ENCODE measurements at regions not wholly inside any gene's neighbourhood (a gene's known extent, or its start where the extent isn't known, plus 50 kb on each side); places are given as distances from the start of the nearest gene placed in this dataset.

DNA sequence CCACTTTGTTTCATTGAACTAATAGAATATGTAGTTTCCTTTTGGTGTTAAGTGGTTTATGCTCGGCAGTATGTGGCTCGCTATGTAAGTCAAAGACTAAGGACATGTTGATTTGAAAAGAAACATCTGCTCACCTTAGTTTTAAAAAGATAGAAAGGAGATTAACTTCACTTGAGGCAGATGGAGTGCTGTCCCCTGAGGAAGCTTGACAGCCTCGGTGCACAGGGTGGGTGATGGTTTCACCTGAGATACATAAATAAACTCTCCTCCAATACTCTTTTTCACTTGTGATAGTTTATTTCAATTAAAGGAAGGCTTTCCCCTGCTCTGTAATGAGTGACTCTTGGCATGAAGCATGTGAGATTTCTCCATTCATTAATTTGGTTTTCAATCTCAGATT lies 70.8 kb upstream of the FMN2 start:
- Histone ChIP-seq H3K27me3 (ENCODE audit: low read depth, low read length) (no peaks in the 10 kb centered on the region), H3K9me3 (ENCODE audit: control insufficient read depth in 1 of 2, low read length in 2 of 2) (peaks cover 5 to 8% of the 10 kb centered on the region in 2 donors), H3K4me3 (ENCODE audit: low read depth in 1 of 2, low read length in 2 of 2) (no peak overlapping the region), H3K27ac (ENCODE audit: low read length) (no peak overlapping the region), H3K4me1 (ENCODE audit: control insufficient read depth in 1 of 2, insufficient read depth in 2 of 2, low read length in 2 of 2) (no peaks in the 10 kb centered on the region), H3K36me3 (ENCODE audit: control insufficient read depth in 1 of 2, insufficient read depth in 2 of 2, low read length in 2 of 2) (no peaks in the 10 kb centered on the region)

DNA sequence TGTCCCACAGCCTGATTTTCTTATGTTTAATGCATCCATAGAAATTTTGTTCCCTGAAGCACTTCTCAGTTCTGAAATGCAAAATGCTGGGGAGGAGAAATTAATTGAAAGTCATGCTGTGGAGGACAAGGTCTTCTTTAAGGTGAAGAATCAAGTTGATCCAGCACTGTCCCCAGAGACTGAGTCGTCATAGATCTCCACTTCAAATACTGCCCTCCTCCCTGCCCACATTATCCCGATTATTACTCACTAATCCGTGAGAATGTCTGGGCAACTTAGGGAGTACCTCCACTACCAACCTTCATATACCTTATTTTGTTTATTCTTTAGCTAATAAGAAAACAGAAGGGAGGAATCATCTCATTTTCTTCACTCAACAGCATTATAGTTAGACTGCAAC lies 70.0 kb upstream of the FMN2 start:
- Histone ChIP-seq H3K9me3 (ENCODE audit: control insufficient read depth in 1 of 2, low read length in 2 of 2) (peaks cover 5 to 8% of the 10 kb centered on the region in 2 donors), H3K27me3 (ENCODE audit: low read depth, low read length) (no peaks in the 10 kb centered on the region), H3K36me3 (ENCODE audit: control insufficient read depth in 1 of 2, insufficient read depth in 2 of 2, low read length in 2 of 2) (no peaks in the 10 kb centered on the region)

DNA sequence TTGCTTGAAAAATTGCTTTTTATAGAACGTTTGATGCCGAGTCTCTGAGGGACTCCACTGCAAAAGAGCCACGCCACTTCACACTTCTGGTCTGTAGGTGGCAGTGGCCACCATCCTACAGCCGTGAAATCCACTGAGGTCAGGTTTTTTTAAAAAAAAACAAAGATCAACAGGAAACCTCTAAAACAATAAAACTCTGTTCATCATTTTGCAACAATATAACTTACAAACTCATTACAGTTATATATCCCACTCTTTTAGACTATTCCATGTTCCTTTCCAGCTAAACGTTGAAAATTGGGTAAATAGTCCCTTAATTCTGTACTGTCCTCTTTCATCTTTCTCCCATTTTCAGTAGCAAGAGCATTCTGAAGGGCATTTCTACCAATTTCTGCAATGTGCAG lies 64.6 kb upstream of the FMN2 start:
- no peaks in the 10 kb centered on the region for H3K36me3 ChIP-seq (ENCODE audit: control insufficient read depth in 1 of 2, insufficient read depth in 2 of 2, low read length in 2 of 2)
- H3K27me3 ChIP-seq (ENCODE audit: low read depth, low read length) = no peaks in the 10 kb centered on the region
- H3K27ac ChIP-seq (ENCODE audit: low read length) = no peak overlapping the region
- H3K4me1 ChIP-seq (ENCODE audit: control insufficient read depth in 1 of 2, insufficient read depth in 2 of 2, low read length in 2 of 2) = no peaks in the 10 kb centered on the region
- H3K9me3 ChIP-seq (ENCODE audit: control insufficient read depth in 1 of 2, low read length in 2 of 2) = no peaks in the 10 kb centered on the region
- no peak overlapping the region for H3K4me3 ChIP-seq (ENCODE audit: low read depth in 1 of 2, low read length in 2 of 2)

More for the DNA sequence above, 70.0 kb upstream of the FMN2 start:
- Histone ChIP-seq H3K27ac (ENCODE audit: low read length) (no peak overlapping the region), H3K4me1 (ENCODE audit: control insufficient read depth in 1 of 2, insufficient read depth in 2 of 2, low read length in 2 of 2) (no peaks in the 10 kb centered on the region), H3K4me3 (ENCODE audit: low read depth in 1 of 2, low read length in 2 of 2) (no peak overlapping the region)

DNA sequence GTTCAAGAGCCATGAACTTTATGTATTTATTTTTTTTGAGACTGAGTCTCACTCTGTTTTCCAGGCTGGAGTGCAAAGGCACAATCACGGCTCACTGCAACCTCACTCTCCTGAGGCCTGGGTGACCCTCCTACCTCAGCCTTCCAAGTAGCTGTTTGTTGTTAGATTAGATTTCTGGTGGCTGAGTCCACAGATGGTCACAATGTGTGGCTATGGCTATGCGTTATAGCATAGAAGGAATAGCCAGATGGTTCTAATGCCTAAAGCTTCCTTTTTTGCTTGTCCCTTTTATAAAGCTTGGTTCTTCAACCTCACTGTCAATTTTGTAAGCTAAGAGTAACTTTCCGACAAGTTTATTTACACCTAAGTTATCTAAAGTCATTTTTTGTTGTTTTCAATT lies 62.3 kb upstream of the FMN2 start:
- Histone ChIP-seq H3K4me1 (ENCODE audit: control insufficient read depth in 1 of 2, insufficient read depth in 2 of 2, low read length in 2 of 2) (no peaks in the 10 kb centered on the region), H3K27ac (ENCODE audit: low read length) (no peak overlapping the region), H3K36me3 (ENCODE audit: control insufficient read depth in 1 of 2, insufficient read depth in 2 of 2, low read length in 2 of 2) (no peaks in the 10 kb centered on the region), H3K27me3 (ENCODE audit: low read depth, low read length) (no peaks in the 10 kb centered on the region), H3K4me3 (ENCODE audit: low read depth in 1 of 2, low read length in 2 of 2) (no peak overlapping the region), H3K9me3 (ENCODE audit: control insufficient read depth in 1 of 2, low read length in 2 of 2) (no peaks in the 10 kb centered on the region)

DNA sequence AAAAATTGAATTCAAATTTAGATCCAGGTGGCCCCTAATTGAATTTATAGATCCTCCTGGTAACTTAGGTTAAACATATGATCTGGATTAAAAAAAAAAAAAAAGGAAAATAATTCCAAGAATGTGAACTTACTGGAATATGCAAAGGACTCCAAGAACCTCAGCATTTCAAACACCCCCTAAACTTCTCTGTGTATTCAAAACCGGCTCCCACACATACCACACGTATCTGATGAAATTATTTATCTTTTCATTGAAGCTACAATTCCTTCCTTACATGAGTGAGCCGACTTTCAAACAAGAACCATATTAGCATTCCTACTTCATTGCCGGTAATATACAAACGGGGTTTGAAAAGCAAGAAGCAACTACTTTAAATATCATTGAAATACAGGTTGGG lies 61.4 kb upstream of the FMN2 start:
- H3K4me3 ChIP-seq (ENCODE audit: low read depth in 1 of 2, low read length in 2 of 2) = no peak overlapping the region
- H3K4me1 ChIP-seq (ENCODE audit: control insufficient read depth in 1 of 2, insufficient read depth in 2 of 2, low read length in 2 of 2) = no peaks in the 10 kb centered on the region
- no peaks in the 10 kb centered on the region for H3K36me3 ChIP-seq (ENCODE audit: control insufficient read depth in 1 of 2, insufficient read depth in 2 of 2, low read length in 2 of 2)

DNA sequence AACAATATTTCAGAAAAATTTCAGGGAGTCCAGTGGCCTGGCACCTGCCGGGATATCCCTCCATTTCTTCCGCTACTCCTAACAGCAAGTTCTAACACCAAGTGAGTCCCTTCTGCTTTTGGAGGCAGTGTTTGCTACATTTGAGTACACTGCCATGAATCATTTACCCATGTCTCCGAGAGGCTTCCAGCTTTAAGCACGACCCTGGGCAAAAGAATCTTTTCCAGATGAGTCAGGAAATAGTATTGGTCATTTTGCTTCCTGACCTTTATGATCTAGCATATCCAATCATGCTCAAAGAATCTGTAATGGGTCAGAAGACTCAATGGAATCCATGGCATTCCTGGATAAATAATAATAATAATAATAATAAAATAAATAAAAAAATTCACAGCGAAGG lies 60.7 kb upstream of the FMN2 start:
- Histone ChIP-seq H3K9me3 (ENCODE audit: control insufficient read depth in 1 of 2, low read length in 2 of 2) (no peaks in the 10 kb centered on the region), H3K36me3 (ENCODE audit: control insufficient read depth in 1 of 2, insufficient read depth in 2 of 2, low read length in 2 of 2) (no peaks in the 10 kb centered on the region), H3K4me1 (ENCODE audit: control insufficient read depth in 1 of 2, insufficient read depth in 2 of 2, low read length in 2 of 2) (no peaks in the 10 kb centered on the region), H3K4me3 (ENCODE audit: low read depth in 1 of 2, low read length in 2 of 2) (no peak overlapping the region), H3K27ac (ENCODE audit: low read length) (no peak overlapping the region), H3K27me3 (ENCODE audit: low read depth, low read length) (no peaks in the 10 kb centered on the region)

More for the DNA sequence above, 61.4 kb upstream of the FMN2 start:
- H3K27me3 ChIP-seq (ENCODE audit: low read depth, low read length) = no peaks in the 10 kb centered on the region
- no peaks in the 10 kb centered on the region for H3K9me3 ChIP-seq (ENCODE audit: control insufficient read depth in 1 of 2, low read length in 2 of 2)
- H3K27ac ChIP-seq (ENCODE audit: low read length) = no peak overlapping the region

DNA sequence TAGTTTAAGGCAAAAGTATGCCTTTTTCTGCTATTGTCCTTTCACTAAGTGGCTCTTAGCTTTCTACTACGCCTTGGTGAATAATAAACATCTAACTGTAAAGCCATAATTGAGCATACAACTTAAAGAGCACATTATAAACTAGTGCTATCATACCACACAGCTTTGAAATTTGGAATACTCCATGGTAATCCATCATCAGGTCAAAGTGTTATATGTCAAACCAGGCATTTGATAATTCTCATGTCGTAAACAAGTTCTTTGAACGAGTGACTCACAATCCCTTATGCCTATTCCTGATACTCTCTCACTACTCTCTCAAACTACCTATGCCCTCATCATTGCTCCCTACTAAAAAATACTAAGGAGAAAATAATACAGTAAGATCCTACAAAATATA lies 60.3 kb upstream of the FMN2 start:
- Histone ChIP-seq H3K4me1 (ENCODE audit: control insufficient read depth in 1 of 2, insufficient read depth in 2 of 2, low read length in 2 of 2) (no peaks in the 10 kb centered on the region), H3K9me3 (ENCODE audit: control insufficient read depth in 1 of 2, low read length in 2 of 2) (no peaks in the 10 kb centered on the region), H3K36me3 (ENCODE audit: control insufficient read depth in 1 of 2, insufficient read depth in 2 of 2, low read length in 2 of 2) (no peaks in the 10 kb centered on the region), H3K27me3 (ENCODE audit: low read depth, low read length) (no peaks in the 10 kb centered on the region), H3K4me3 (ENCODE audit: low read depth in 1 of 2, low read length in 2 of 2) (no peak overlapping the region), H3K27ac (ENCODE audit: low read length) (no peak overlapping the region)

DNA sequence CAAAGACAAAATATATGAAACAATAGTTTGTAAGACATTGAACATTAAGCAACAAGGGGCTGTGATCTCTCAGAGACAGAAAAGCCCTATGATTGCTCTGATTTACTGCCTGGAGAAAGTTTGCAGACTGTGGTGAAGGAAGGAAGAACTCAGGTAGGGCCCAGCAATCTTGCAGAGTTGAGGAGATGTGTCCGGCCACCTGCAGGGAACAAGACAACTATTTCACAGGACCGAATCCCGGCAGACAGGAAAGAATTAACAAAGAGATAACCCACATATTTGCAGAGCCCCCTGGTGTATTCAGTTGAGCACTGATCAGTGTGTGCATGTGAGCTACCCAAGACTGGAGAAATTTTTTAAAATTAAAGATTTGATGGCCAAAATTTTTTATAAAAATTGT lies 58.3 kb upstream of the FMN2 start:
- Histone ChIP-seq H3K36me3 (ENCODE audit: control insufficient read depth in 1 of 2, insufficient read depth in 2 of 2, low read length in 2 of 2) (no peaks in the 10 kb centered on the region), H3K4me1 (ENCODE audit: control insufficient read depth in 1 of 2, insufficient read depth in 2 of 2, low read length in 2 of 2) (no peaks in the 10 kb centered on the region), H3K27me3 (ENCODE audit: low read depth, low read length) (no peaks in the 10 kb centered on the region), H3K4me3 (ENCODE audit: low read depth in 1 of 2, low read length in 2 of 2) (no peak overlapping the region), H3K27ac (ENCODE audit: low read length) (no peak overlapping the region), H3K9me3 (ENCODE audit: control insufficient read depth in 1 of 2, low read length in 2 of 2) (no peaks in the 10 kb centered on the region)

DNA sequence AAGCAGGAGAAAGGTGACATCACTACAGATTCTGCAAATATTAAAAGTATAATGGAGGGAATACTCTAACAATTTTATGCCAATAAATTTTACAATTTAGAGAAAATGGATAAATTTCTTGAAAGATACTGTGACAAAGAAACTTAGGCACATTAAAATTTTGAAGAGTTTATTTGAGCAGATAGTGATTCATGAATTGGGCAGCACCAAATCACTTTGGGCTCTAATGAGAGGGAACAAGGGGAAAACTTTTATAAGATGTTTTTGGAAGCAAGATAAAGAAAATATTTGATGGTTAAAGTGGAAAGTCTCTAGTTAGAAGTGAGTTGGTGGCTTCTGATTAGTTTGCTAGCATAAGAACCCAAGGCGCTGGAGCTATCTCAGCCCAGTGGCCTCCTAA lies 55.2 kb upstream of the FMN2 start:
- Histone ChIP-seq H3K27me3 (ENCODE audit: low read depth, low read length) (no peaks in the 10 kb centered on the region), H3K9me3 (ENCODE audit: control insufficient read depth in 1 of 2, low read length in 2 of 2) (no peaks in the 10 kb centered on the region), H3K27ac (ENCODE audit: low read length) (no peak overlapping the region), H3K36me3 (ENCODE audit: control insufficient read depth in 1 of 2, insufficient read depth in 2 of 2, low read length in 2 of 2) (no peaks in the 10 kb centered on the region), H3K4me3 (ENCODE audit: low read depth in 1 of 2, low read length in 2 of 2) (no peak overlapping the region), H3K4me1 (ENCODE audit: control insufficient read depth in 1 of 2, insufficient read depth in 2 of 2, low read length in 2 of 2) (no peaks in the 10 kb centered on the region)

Data from muscle layer of duodenum (tissue), 2 donors.